ENCODE measurements at regions not wholly inside any gene's neighbourhood (a gene's known extent, or its start where the extent isn't known, plus 50 kb on each side); places are given as distances from the start of the nearest gene placed in this dataset.

DNA sequence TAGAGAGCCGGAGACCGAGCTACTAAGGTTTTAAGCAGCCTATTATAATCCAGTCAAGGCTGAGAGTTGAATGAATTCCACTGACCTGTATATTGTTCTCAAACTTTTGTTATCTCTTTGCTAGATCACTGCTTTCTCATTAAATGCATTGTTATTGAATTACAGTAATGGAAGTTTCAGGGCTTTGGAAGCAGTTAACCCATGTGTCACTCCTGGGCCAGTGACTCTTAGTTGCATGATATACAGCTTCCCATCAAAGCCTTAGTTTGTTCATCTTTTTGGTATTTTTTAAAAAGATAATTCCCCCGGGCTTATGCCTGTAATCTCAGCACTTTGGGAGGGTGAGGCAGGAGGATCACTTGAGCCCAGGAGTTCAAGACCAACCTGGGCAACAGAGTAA is 55.4 kb upstream of the KIAA1217 start:
- ChIA-PET POLR2A (no interaction called here), CTCF (no interaction called here)
- ATAC-seq, result no peak
- no peak for DNase-seq (ENCODE audit: low read depth, low spot score)
- no peaks in the 10 kb centered on the region for H3K4me1 ChIP-seq (ENCODE audit: control insufficient read depth, insufficient read depth, low read length)
- in situ Hi-C loops (cut with HindIII; ENCODE audit: low pct_unique_long_range_greater_than_20kb, low sequenced_read_pairs), result no loop called here
- H3K9me3 ChIP-seq (ENCODE audit: control insufficient read depth, insufficient read depth, low read depth, low read length), result no peaks in the 10 kb centered on the region
- no peak overlapping the region for H3K27ac ChIP-seq (ENCODE audit: low read length)
- TF ChIP-seq TCF7L2 (IDR thresholded peaks at IDR 0.05; ENCODE audit: low read depth, low read length), result no peak
- no peak for TF ChIP-seq CTCF (IDR thresholded peaks at IDR 0.05)
- TF ChIP-seq SIN3A (IDR thresholded peaks at IDR 0.05; ENCODE audit: borderline replicate concordance, insufficient read depth, low read depth, low read length), result no peak
- TF ChIP-seq, protein P1, sequence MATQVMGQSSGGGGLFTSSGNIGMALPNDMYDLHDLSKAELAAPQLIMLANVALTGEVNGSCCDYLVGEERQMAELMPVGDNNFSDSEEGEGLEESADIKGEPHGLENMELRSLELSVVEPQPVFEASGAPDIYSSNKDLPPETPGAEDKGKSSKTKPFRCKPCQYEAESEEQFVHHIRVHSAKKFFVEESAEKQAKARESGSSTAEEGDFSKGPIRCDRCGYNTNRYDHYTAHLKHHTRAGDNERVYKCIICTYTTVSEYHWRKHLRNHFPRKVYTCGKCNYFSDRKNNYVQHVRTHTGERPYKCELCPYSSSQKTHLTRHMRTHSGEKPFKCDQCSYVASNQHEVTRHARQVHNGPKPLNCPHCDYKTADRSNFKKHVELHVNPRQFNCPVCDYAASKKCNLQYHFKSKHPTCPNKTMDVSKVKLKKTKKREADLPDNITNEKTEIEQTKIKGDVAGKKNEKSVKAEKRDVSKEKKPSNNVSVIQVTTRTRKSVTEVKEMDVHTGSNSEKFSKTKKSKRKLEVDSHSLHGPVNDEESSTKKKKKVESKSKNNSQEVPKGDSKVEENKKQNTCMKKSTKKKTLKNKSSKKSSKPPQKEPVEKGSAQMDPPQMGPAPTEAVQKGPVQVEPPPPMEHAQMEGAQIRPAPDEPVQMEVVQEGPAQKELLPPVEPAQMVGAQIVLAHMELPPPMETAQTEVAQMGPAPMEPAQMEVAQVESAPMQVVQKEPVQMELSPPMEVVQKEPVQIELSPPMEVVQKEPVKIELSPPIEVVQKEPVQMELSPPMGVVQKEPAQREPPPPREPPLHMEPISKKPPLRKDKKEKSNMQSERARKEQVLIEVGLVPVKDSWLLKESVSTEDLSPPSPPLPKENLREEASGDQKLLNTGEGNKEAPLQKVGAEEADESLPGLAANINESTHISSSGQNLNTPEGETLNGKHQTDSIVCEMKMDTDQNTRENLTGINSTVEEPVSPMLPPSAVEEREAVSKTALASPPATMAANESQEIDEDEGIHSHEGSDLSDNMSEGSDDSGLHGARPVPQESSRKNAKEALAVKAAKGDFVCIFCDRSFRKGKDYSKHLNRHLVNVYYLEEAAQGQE (IDR thresholded peaks at IDR 0.05; ENCODE audit: insufficient read depth in 1 of 2, low read depth in 2 of 2, low read length in 1 of 2), result no peak
- TF ChIP-seq POLR2AphosphoS5 (IDR thresholded peaks at IDR 0.05; ENCODE audit: low read depth, low read length), result no peak
- no peak overlapping the region for H3K4me3 ChIP-seq (ENCODE audit: low read depth in 2 of 2, low read length in 2 of 2)
- intact Hi-C loops (cut with micrococcal nuclease; ENCODE audit: unreplicated experiment), result no loop called here
- no peaks in the 10 kb centered on the region for H3K36me3 ChIP-seq (ENCODE audit: control insufficient read depth, insufficient read depth, low read length)
- no peaks in the 10 kb centered on the region for H3K27me3 ChIP-seq (ENCODE audit: control insufficient read depth, insufficient read depth, low read length)
- BruUV-seq (replicated peaks), result no TSS peak

GRCh38 chr10:24156686-24157085 is 52.3 kb upstream of the KIAA1217 start:
- no peak for DNase-seq (ENCODE audit: low read depth, low spot score)
- TF ChIP-seq, protein P1 (IDR thresholded peaks at IDR 0.05; ENCODE audit: insufficient read depth in 1 of 2, low read depth in 2 of 2, low read length in 1 of 2), result no peak
- no peak for TF ChIP-seq TCF7L2 (IDR thresholded peaks at IDR 0.05; ENCODE audit: low read depth, low read length)
- TF ChIP-seq POLR2AphosphoS5 (IDR thresholded peaks at IDR 0.05; ENCODE audit: low read depth, low read length), result no peak
- no peak for TF ChIP-seq SIN3A (IDR thresholded peaks at IDR 0.05; ENCODE audit: borderline replicate concordance, insufficient read depth, low read depth, low read length)
- no peak for TF ChIP-seq CTCF (IDR thresholded peaks at IDR 0.05)
- intact Hi-C loops (cut with micrococcal nuclease; ENCODE audit: unreplicated experiment) (no loop called here), in situ Hi-C loops (cut with HindIII; ENCODE audit: low pct_unique_long_range_greater_than_20kb, low sequenced_read_pairs) (no loop called here)
- Histone ChIP-seq H3K27me3 (ENCODE audit: control insufficient read depth, insufficient read depth, low read length) (no peaks in the 10 kb centered on the region), H3K4me1 (ENCODE audit: control insufficient read depth, insufficient read depth, low read length) (no peaks in the 10 kb centered on the region), H3K27ac (ENCODE audit: low read length) (no peak overlapping the region), H3K36me3 (ENCODE audit: control insufficient read depth, insufficient read depth, low read length) (no peaks in the 10 kb centered on the region), H3K9me3 (ENCODE audit: control insufficient read depth, insufficient read depth, low read depth, low read length) (no peaks in the 10 kb centered on the region), H3K4me3 (ENCODE audit: low read depth in 2 of 2, low read length in 2 of 2) (no peak overlapping the region)
- POLR2A ChIA-PET, result no interaction called here
- no peak for ATAC-seq
- CTCF ChIA-PET, result no interaction called here
- BruUV-seq (replicated peaks), result no TSS peak
